ENCODE measurements at regions not wholly inside any gene's neighbourhood (a gene's known extent, or its start where the extent isn't known, plus 50 kb on each side); places are given as distances from the start of the nearest gene placed in this dataset.

GRCh38 chr7:155953501-155953778 is 141.2 kb upstream of the SHH start:
- no peak for TF ChIP-seq TEAD4 (IDR thresholded peaks at IDR 0.05)
- TF ChIP-seq YY1 (IDR thresholded peaks at IDR 0.05; ENCODE audit: low read depth): no peak
- no peak for TF ChIP-seq USF1 (IDR thresholded peaks at IDR 0.05)
- TF ChIP-seq, protein P1, sequence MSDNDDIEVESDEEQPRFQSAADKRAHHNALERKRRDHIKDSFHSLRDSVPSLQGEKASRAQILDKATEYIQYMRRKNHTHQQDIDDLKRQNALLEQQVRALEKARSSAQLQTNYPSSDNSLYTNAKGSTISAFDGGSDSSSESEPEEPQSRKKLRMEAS (IDR thresholded peaks at IDR 0.05): no peak
- no peak for TF ChIP-seq NFIC (IDR thresholded peaks at IDR 0.05)
- TF ChIP-seq EGR1 (IDR thresholded peaks at IDR 0.05): no peak
- TF ChIP-seq ZBTB7A (IDR thresholded peaks at IDR 0.05; ENCODE audit: low read depth): no peak
- no peak for TF ChIP-seq TAF1 (IDR thresholded peaks at IDR 0.05; ENCODE audit: low read depth)
- no peak for TF ChIP-seq EP300 (IDR thresholded peaks at IDR 0.05; ENCODE audit: borderline replicate concordance)
- TF ChIP-seq TCF12 (IDR thresholded peaks at IDR 0.05; ENCODE audit: low read depth): no peak
- TF ChIP-seq CEBPB (IDR thresholded peaks at IDR 0.05): no peak
- TF ChIP-seq, protein P2, sequence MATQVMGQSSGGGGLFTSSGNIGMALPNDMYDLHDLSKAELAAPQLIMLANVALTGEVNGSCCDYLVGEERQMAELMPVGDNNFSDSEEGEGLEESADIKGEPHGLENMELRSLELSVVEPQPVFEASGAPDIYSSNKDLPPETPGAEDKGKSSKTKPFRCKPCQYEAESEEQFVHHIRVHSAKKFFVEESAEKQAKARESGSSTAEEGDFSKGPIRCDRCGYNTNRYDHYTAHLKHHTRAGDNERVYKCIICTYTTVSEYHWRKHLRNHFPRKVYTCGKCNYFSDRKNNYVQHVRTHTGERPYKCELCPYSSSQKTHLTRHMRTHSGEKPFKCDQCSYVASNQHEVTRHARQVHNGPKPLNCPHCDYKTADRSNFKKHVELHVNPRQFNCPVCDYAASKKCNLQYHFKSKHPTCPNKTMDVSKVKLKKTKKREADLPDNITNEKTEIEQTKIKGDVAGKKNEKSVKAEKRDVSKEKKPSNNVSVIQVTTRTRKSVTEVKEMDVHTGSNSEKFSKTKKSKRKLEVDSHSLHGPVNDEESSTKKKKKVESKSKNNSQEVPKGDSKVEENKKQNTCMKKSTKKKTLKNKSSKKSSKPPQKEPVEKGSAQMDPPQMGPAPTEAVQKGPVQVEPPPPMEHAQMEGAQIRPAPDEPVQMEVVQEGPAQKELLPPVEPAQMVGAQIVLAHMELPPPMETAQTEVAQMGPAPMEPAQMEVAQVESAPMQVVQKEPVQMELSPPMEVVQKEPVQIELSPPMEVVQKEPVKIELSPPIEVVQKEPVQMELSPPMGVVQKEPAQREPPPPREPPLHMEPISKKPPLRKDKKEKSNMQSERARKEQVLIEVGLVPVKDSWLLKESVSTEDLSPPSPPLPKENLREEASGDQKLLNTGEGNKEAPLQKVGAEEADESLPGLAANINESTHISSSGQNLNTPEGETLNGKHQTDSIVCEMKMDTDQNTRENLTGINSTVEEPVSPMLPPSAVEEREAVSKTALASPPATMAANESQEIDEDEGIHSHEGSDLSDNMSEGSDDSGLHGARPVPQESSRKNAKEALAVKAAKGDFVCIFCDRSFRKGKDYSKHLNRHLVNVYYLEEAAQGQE (IDR thresholded peaks at IDR 0.05; ENCODE audit: low read depth): no peak
- TF ChIP-seq CREB1 (IDR thresholded peaks at IDR 0.05; ENCODE audit: low read depth): no peak
- no peak for TF ChIP-seq FOXM1 (IDR thresholded peaks at IDR 0.05; ENCODE audit: borderline replicate concordance, low read depth)
- TF ChIP-seq RAD21 (IDR thresholded peaks at IDR 0.05; ENCODE audit: low read depth): no peak

- TF ChIP-seq CREB1 (IDR thresholded peaks at IDR 0.05; ENCODE audit: low read depth) (no peak), CEBPB (IDR thresholded peaks at IDR 0.05) (peak; percentile 77), RAD21 (IDR thresholded peaks at IDR 0.05; ENCODE audit: low read depth) (no peak), EP300 (IDR thresholded peaks at IDR 0.05; ENCODE audit: borderline replicate concordance) (no peak), NFIC (IDR thresholded peaks at IDR 0.05) (peak; percentile 23; the same call in 1 of the 2 replicates), ZBTB7A (IDR thresholded peaks at IDR 0.05; ENCODE audit: low read depth) (no peak), TCF12 (IDR thresholded peaks at IDR 0.05; ENCODE audit: low read depth) (peak; percentile 42; the same call in 1 of the 2 replicates), USF1 (IDR thresholded peaks at IDR 0.05) (no peak), TEAD4 (IDR thresholded peaks at IDR 0.05) (peak; percentile 45; the same call in 1 of the 2 replicates)
- TF ChIP-seq, protein P2 (IDR thresholded peaks at IDR 0.05; ENCODE audit: low read depth): no peak
- TF ChIP-seq, protein P1 (IDR thresholded peaks at IDR 0.05): no peak
Measured at GRCh38 chr7:155951554-155952158, 139.4 kb upstream of the SHH start.

GRCh38 chr7:155950898-155951553 is 138.8 kb upstream of the SHH start:
- TF ChIP-seq CREB1 (IDR thresholded peaks at IDR 0.05; ENCODE audit: low read depth) (no peak), NFIC (IDR thresholded peaks at IDR 0.05) (peak; percentile 4; the same call in 1 of the 2 replicates), FOXM1 (IDR thresholded peaks at IDR 0.05; ENCODE audit: borderline replicate concordance, low read depth) (no peak), EP300 (IDR thresholded peaks at IDR 0.05; ENCODE audit: borderline replicate concordance) (no peak), TAF1 (IDR thresholded peaks at IDR 0.05; ENCODE audit: low read depth) (no peak)

- TF ChIP-seq CREB1 (IDR thresholded peaks at IDR 0.05; ENCODE audit: low read depth): no peak
- no peak for TF ChIP-seq ZBTB7A (IDR thresholded peaks at IDR 0.05; ENCODE audit: low read depth)
- no peak for TF ChIP-seq TAF1 (IDR thresholded peaks at IDR 0.05; ENCODE audit: low read depth)
- no peak for TF ChIP-seq EP300 (IDR thresholded peaks at IDR 0.05; ENCODE audit: borderline replicate concordance)
- TF ChIP-seq, protein P2 (IDR thresholded peaks at IDR 0.05; ENCODE audit: low read depth): no peak
- no peak for TF ChIP-seq YY1 (IDR thresholded peaks at IDR 0.05; ENCODE audit: low read depth)
- TF ChIP-seq USF1 (IDR thresholded peaks at IDR 0.05): no peak
- TF ChIP-seq, protein P1 (IDR thresholded peaks at IDR 0.05): no peak
- no peak for TF ChIP-seq CEBPB (IDR thresholded peaks at IDR 0.05)
- no peak for TF ChIP-seq TEAD4 (IDR thresholded peaks at IDR 0.05)
- TF ChIP-seq RAD21 (IDR thresholded peaks at IDR 0.05; ENCODE audit: low read depth): no peak
- TF ChIP-seq EGR1 (IDR thresholded peaks at IDR 0.05): no peak
- no peak for TF ChIP-seq NFIC (IDR thresholded peaks at IDR 0.05)
- TF ChIP-seq FOXM1 (IDR thresholded peaks at IDR 0.05; ENCODE audit: borderline replicate concordance, low read depth): no peak
- no peak for TF ChIP-seq TCF12 (IDR thresholded peaks at IDR 0.05; ENCODE audit: low read depth)
Measured at GRCh38 chr7:155948845-155949244, 136.6 kb upstream of the SHH start.

Data from Ishikawa (cell line).